Keratinocyte (primary cell): ENCODE measurements at regions not wholly inside any gene's neighbourhood (a gene's known extent, or its start where the extent isn't known, plus 50 kb on each side); places are given as distances from the start of the nearest gene placed in this dataset.

ENCODE experiments used
- DNase-seq: peaks from one replicate; pipeline ENCODE4 v3.0.0-alpha.2; 2011; ENCODE audit warnings: low read depth, missing footprints, low spot score
- FAIRE-seq: peaks from 2 replicates; lab custom pipeline; 2011; peaks lifted over from hg19 to GRCh38; lab: Jason Lieb, UNC
- H2AFZ ChIP-seq: 2 replicates; pipeline ENCODE4 v1.6.0; 2012; ENCODE audit warnings: low read length, control low read depth, inconsistent platforms; ENCODE audit not compliant: control insufficient read depth
- H3K27ac ChIP-seq: 2 replicates; pipeline ENCODE4 v1.5.1; 2011; ENCODE audit warnings: low read length; ENCODE audit not compliant: control insufficient read depth, insufficient read depth
- H3K27me3 ChIP-seq: 3 replicates; pipeline ENCODE4 v1.6.0; 2011; ENCODE audit warnings: low read length; ENCODE audit not compliant: control insufficient read depth, insufficient read depth; ENCODE audit errors: extremely low read depth
- H3K36me3 ChIP-seq, 2 experiments: 2 replicates in 1 of 2; 3 replicates in 1 of 2; pipeline ENCODE4 v1.5.1; 2011; ENCODE audit warnings: low read length in 2 of 2, mild to moderate bottlenecking in 1 of 2; ENCODE audit not compliant: control insufficient read depth in 2 of 2, insufficient read depth in 2 of 2; ENCODE audit errors: extremely low read depth in 1 of 2
- H3K4me1 ChIP-seq: 3 replicates; pipeline ENCODE4 v1.5.1; 2011; ENCODE audit warnings: low read length; ENCODE audit not compliant: control insufficient read depth, insufficient read depth; ENCODE audit errors: extremely low read depth
- H3K4me2 ChIP-seq: 3 replicates; pipeline ENCODE4 v1.6.0; 2011; ENCODE audit warnings: low read depth, low read length; ENCODE audit not compliant: control insufficient read depth, insufficient read depth; ENCODE audit errors: extremely low read depth
- H3K4me3 ChIP-seq, 3 experiments: fragments of 200-600 bp in 1 of 3; sonication (generic) in 1 of 3; 2 replicates in 2 of 3; 3 replicates in 1 of 3; pipeline ENCODE4 v1.5.1; 2011 to 2016; ENCODE audit warnings: low read length in 3 of 3, mild to moderate bottlenecking in 3 of 3, control low read depth in 2 of 3, inconsistent platforms in 1 of 3, low read depth in 1 of 3, mixed read lengths in 1 of 3, mixed run types in 1 of 3, moderate library complexity in 1 of 3; ENCODE audit not compliant: control insufficient read depth in 2 of 3, insufficient read depth in 2 of 3; ENCODE audit errors: extremely low read depth in 1 of 3
- H3K79me2 ChIP-seq: 2 replicates; pipeline ENCODE4 v1.6.0; 2012; ENCODE audit warnings: low read length; ENCODE audit not compliant: control insufficient read depth, insufficient read depth
- H3K9ac ChIP-seq: 3 replicates; pipeline ENCODE4 v1.6.0; 2011; ENCODE audit warnings: low read length; ENCODE audit not compliant: control insufficient read depth, insufficient read depth; ENCODE audit errors: extremely low read depth
- H3K9me1 ChIP-seq: 3 replicates; pipeline ENCODE4 v1.6.0; 2011; ENCODE audit warnings: low read length; ENCODE audit not compliant: control insufficient read depth, insufficient read depth; ENCODE audit errors: extremely low read depth
- H3K9me3 ChIP-seq: 2 replicates; pipeline ENCODE4 v1.5.1; 2012; ENCODE audit warnings: low read depth, low read length; ENCODE audit not compliant: control insufficient read depth
- H4K20me1 ChIP-seq: 3 replicates; pipeline ENCODE4 v1.6.0; 2011; ENCODE audit warnings: low read length; ENCODE audit not compliant: control insufficient read depth, insufficient read depth; ENCODE audit errors: extremely low read depth
- CTCF ChIP-seq, 3 experiments: IDR thresholded peaks in 1 of 3; conservative IDR thresholded peaks in 1 of 3; optimal IDR thresholded peaks in 1 of 3; 2 replicates in 2 of 3; 3 replicates in 1 of 3; pipeline versions ENCODE3 to v1.5.1; 2011; ENCODE audit warnings: low read length in 3 of 3, mild to moderate bottlenecking in 3 of 3, moderate library complexity in 2 of 3, control low read depth in 1 of 3, inconsistent platforms in 1 of 3; ENCODE audit not compliant: insufficient read depth in 2 of 3; ENCODE audit errors: extremely low read depth in 1 of 3
- EZH2 ChIP-seq: IDR thresholded peaks from one replicate; pipeline ENCODE4 v1.6.1; 2012; ENCODE audit warnings: inconsistent platforms, mild to moderate bottlenecking, low read length, moderate library complexity
- dilution Hi-C: fragments of 300-500 bp; cut with MboI; formaldehyde crosslinking; loops from one replicate; pipeline ENCODE4 v1.7.0; 2020; ENCODE audit warnings: low sequenced_read_pairs; ENCODE audit not compliant: extremely low pct_ligation_motif_present

DNA sequence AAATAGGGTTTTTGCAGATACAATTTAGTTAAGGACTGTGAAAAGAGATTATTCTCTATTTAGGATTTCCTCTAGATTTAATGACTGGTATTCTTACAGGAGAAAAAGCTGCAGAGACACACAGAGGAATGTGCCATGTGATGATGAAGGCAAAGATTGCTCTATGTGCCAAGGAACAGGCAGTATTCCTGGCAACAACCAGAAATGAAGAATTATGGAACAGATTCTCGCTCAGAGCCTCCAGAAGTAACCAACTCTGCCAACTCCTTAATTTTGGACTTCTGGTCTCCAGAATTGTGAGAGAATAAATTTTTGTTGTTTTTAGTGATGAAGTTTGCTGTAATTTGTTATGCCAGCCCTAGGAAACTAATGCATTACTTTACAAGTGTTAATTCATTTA lies 307.6 kb upstream of the SEMA3A start:
- DNase-seq (no peak), FAIRE-seq (no peak)
- Histone ChIP-seq H3K9me1 (no peaks in the 10 kb centered on the region), H3K4me2 (no peak overlapping the region), H3K9ac (no peak overlapping the region), H3K36me3 (no peaks in the 10 kb centered on the region), H3K4me3 (no peak overlapping the region), H2AFZ (no peak overlapping the region), H3K27me3 (no peaks in the 10 kb centered on the region), H3K27ac (no peak overlapping the region), H3K9me3 (no peaks in the 10 kb centered on the region), H4K20me1 (no peaks in the 10 kb centered on the region), H3K4me1 (no peaks in the 10 kb centered on the region), H3K79me2 (no peaks in the 10 kb centered on the region)
- no peak for TF ChIP-seq EZH2
- no peak for TF ChIP-seq CTCF (optimal IDR thresholded peaks at IDR 0.05 in 1 of 3, IDR thresholded peaks at IDR 0.05 in 1 of 3, conservative IDR thresholded peaks at IDR 0.05 in 1 of 3; ENCODE audit: extremely low read depth in 1 of 3, insufficient read depth in 2 of 3, low read length in 3 of 3)
- dilution Hi-C loops = no loop called here

- Histone ChIP-seq H3K4me2 (no peak overlapping the region), H3K27me3 (no peaks in the 10 kb centered on the region), H3K9me1 (no peaks in the 10 kb centered on the region), H3K9me3 (no peaks in the 10 kb centered on the region), H3K36me3 (no peaks in the 10 kb centered on the region), H4K20me1 (no peaks in the 10 kb centered on the region), H3K27ac (no peak overlapping the region), H3K79me2 (no peaks in the 10 kb centered on the region), H2AFZ (peak overlapping the region; percentile 44), H3K9ac (no peak overlapping the region), H3K4me1 (no peaks in the 10 kb centered on the region), H3K4me3 (no peak overlapping the region)
- TF ChIP-seq CTCF (optimal IDR thresholded peaks at IDR 0.05 in 1 of 3, IDR thresholded peaks at IDR 0.05 in 1 of 3, conservative IDR thresholded peaks at IDR 0.05 in 1 of 3; ENCODE audit: extremely low read depth in 1 of 3, insufficient read depth in 2 of 3, low read length in 3 of 3) (no peak), EZH2 (no peak)
- dilution Hi-C loops = no loop called here
- no peak for DNase-seq
- FAIRE-seq = peak; percentile 63
Measured at GRCh38 chr7:84497873-84498272, 303.3 kb upstream of the SEMA3A start.
